NOMO-1 treated with DMSO at 0.1 percent for 48 hours (cell line): ENCODE measurements at regions not wholly inside any gene's neighbourhood (a gene's known extent, or its start where the extent isn't known, plus 50 kb on each side); places are given as distances from the start of the nearest gene placed in this dataset.
"Not testable (repeated sequence)": the region's sequence is repeated elsewhere in the genome, so short reads cannot be mapped to it uniquely, and the experiment has no call there.

ENCODE experiments used
- DNase-seq: peaks from one replicate; lab custom pipeline; 2025; ENCODE audit not compliant: unreplicated experiment; lab: John Stamatoyannopoulos, UW

GRCh38 chr3:135539854-135540253 is 425.7 kb upstream of the PPP2R3A start:
- no peak for DNase-seq

GRCh38 chr3:135549928-135550494 is 415.5 kb upstream of the PPP2R3A start:
- DNase-seq, result no peak

GRCh38 chr3:135556174-135556573 is 409.4 kb upstream of the PPP2R3A start:
- no peak for DNase-seq

- no peak for DNase-seq
Observed at GRCh38 chr3:135558150-135558783, 407.3 kb upstream of the PPP2R3A start.

- DNase-seq, result no peak
Observed at GRCh38 chr3:135558906-135559305, 406.6 kb upstream of the PPP2R3A start.

GRCh38 chr3:135559802-135560201 is 405.7 kb upstream of the PPP2R3A start:
- DNase-seq, result no peak

GRCh38 chr3:135560847-135561246 is 404.7 kb upstream of the PPP2R3A start:
- DNase-seq, result no peak

GRCh38 chr3:135564696-135565095 is 400.8 kb upstream of the PPP2R3A start:
- DNase-seq, result no peak

GRCh38 chr3:135565546-135565945 is 400.0 kb upstream of the PPP2R3A start:
- no peak for DNase-seq

GRCh38 chr3:135567223-135567622 is 398.3 kb upstream of the PPP2R3A start:
- DNase-seq, result no peak

- DNase-seq, result no peak
Observed at GRCh38 chr3:135576751-135577150, 388.8 kb upstream of the PPP2R3A start.

- DNase-seq, result no peak
Observed at GRCh38 chr3:135581806-135582205, 383.7 kb upstream of the PPP2R3A start.

- no peak for DNase-seq
Observed at GRCh38 chr3:135582800-135583199, 382.7 kb upstream of the PPP2R3A start.

GRCh38 chr3:135596563-135596962 is 369.0 kb upstream of the PPP2R3A start:
- no peak for DNase-seq

GRCh38 chr3:135597855-135598254 is 367.7 kb upstream of the PPP2R3A start:
- no peak for DNase-seq

GRCh38 chr3:135598597-135598996 is 366.9 kb upstream of the PPP2R3A start:
- DNase-seq, result no peak

- DNase-seq, result not testable (repeated sequence)
Observed at GRCh38 chr3:135604512-135604911, 361.0 kb upstream of the PPP2R3A start.

- no peak for DNase-seq
Observed at GRCh38 chr3:135618123-135618522, 347.4 kb upstream of the PPP2R3A start.

GRCh38 chr3:135621184-135621920 is 344.2 kb upstream of the PPP2R3A start:
- no peak for DNase-seq

- no peak for DNase-seq
Observed at GRCh38 chr3:135622215-135622614, 343.3 kb upstream of the PPP2R3A start.

- no peak for DNase-seq
Observed at GRCh38 chr3:135622656-135623055, 342.9 kb upstream of the PPP2R3A start.

GRCh38 chr3:135623558-135623957 is 342.0 kb upstream of the PPP2R3A start:
- DNase-seq, result no peak
